ENCODE measurements at regions not wholly inside any gene's neighbourhood (a gene's known extent, or its start where the extent isn't known, plus 50 kb on each side); places are given as distances from the start of the nearest gene placed in this dataset.
"Not testable (repeated sequence)": the region's sequence is repeated elsewhere in the genome, so short reads cannot be mapped to it uniquely, and the experiment has no call there.

- Histone ChIP-seq H4K20me1 (ENCODE audit: low read length) (no peaks in the 10 kb centered on the region), H3K4me1 (ENCODE audit: insufficient read depth, low read length) (no peaks in the 10 kb centered on the region), H3K4me3 (ENCODE audit: low read length) (no peak overlapping the region), H3K36me3 (ENCODE audit: low read depth, low read length) (no peaks in the 10 kb centered on the region), H3K9ac (ENCODE audit: low read length) (no peak overlapping the region), H3K79me2 (ENCODE audit: low read length) (no peaks in the 10 kb centered on the region), H2AFZ (ENCODE audit: low read length) (no peak overlapping the region), H3K9me2 (replicated peaks; ENCODE audit: low read length) (no peaks in the 10 kb centered on the region), H3K4me2 (ENCODE audit: low read length) (no peak overlapping the region), H3K9me3 (ENCODE audit: low read length) (no peaks in the 10 kb centered on the region), H3F3A (ENCODE audit: low read length, unreplicated experiment) (no peaks in the 10 kb centered on the region), H3K27ac (ENCODE audit: low read length) (no peak overlapping the region), H3K27me3 (ENCODE audit: low read length) (no peaks in the 10 kb centered on the region)
- no peak for DNase-seq
- POLR2A ChIA-PET (ENCODE audit: unreplicated experiment): no interaction called here
- CTCF ChIA-PET: no interaction called here
- intact Hi-C loops (cut with micrococcal nuclease): no loop called here
- ATAC-seq: no peak
- no peak for TF ChIP-seq CTCF (conservative IDR thresholded peaks at IDR 0.05; ENCODE audit: low read depth, low read length)
- no peak for TF ChIP-seq EZH2 (IDR thresholded peaks at IDR 0.05; ENCODE audit: low read length, unreplicated experiment)
- no peak for TF ChIP-seq EZH2phosphoT487 (IDR thresholded peaks at IDR 0.05; ENCODE audit: borderline replicate concordance, low read length)
- no TSS peak for BruUV-seq (replicated peaks)
These were observed 711.5 kb downstream of the PCDH17 start for GRCh38 chr13:58343076-58343475.

GRCh38 chr13:58352100-58352499 lies 720.6 kb downstream of the PCDH17 start:
- H3K27me3 ChIP-seq (ENCODE audit: low read length); BruUV-seq (replicated peaks); intact Hi-C loops (cut with micrococcal nuclease); H3F3A ChIP-seq (ENCODE audit: low read length, unreplicated experiment); H3K9me2 ChIP-seq (replicated peaks; ENCODE audit: low read length); H3K9ac ChIP-seq (ENCODE audit: low read length); H3K4me3 ChIP-seq (ENCODE audit: low read length); H3K36me3 ChIP-seq (ENCODE audit: low read depth, low read length); DNase-seq; POLR2A ChIA-PET (ENCODE audit: unreplicated experiment); H3K4me2 ChIP-seq (ENCODE audit: low read length); H4K20me1 ChIP-seq (ENCODE audit: low read length); CTCF ChIA-PET; ATAC-seq; H3K79me2 ChIP-seq (ENCODE audit: low read length); H3K27ac ChIP-seq (ENCODE audit: low read length); H3K9me3 ChIP-seq (ENCODE audit: low read length); H3K4me1 ChIP-seq (ENCODE audit: insufficient read depth, low read length); H2AFZ ChIP-seq (ENCODE audit: low read length): not testable (repeated sequence)

GRCh38 chr13:58369936-58370335 lies 738.4 kb downstream of the PCDH17 start:
- Histone ChIP-seq H3K27me3 (ENCODE audit: low read length) (no peaks in the 10 kb centered on the region), H3K79me2 (ENCODE audit: low read length) (no peaks in the 10 kb centered on the region), H2AFZ (ENCODE audit: low read length) (no peak overlapping the region), H4K20me1 (ENCODE audit: low read length) (no peaks in the 10 kb centered on the region), H3K4me2 (ENCODE audit: low read length) (no peak overlapping the region), H3K9ac (ENCODE audit: low read length) (no peak overlapping the region), H3K4me1 (ENCODE audit: insufficient read depth, low read length) (no peaks in the 10 kb centered on the region), H3K27ac (ENCODE audit: low read length) (no peak overlapping the region), H3F3A (ENCODE audit: low read length, unreplicated experiment) (no peaks in the 10 kb centered on the region), H3K36me3 (ENCODE audit: low read depth, low read length) (no peaks in the 10 kb centered on the region), H3K9me2 (replicated peaks; ENCODE audit: low read length) (no peaks in the 10 kb centered on the region), H3K4me3 (ENCODE audit: low read length) (no peak overlapping the region), H3K9me3 (ENCODE audit: low read length) (no peaks in the 10 kb centered on the region)
- BruUV-seq (replicated peaks): no TSS peak
- DNase-seq: no peak
- ChIA-PET CTCF (no interaction called here), POLR2A (ENCODE audit: unreplicated experiment) (no interaction called here)
- intact Hi-C loops (cut with micrococcal nuclease): no loop called here
- TF ChIP-seq CTCF (conservative IDR thresholded peaks at IDR 0.05; ENCODE audit: low read depth, low read length) (no peak), EZH2phosphoT487 (IDR thresholded peaks at IDR 0.05; ENCODE audit: borderline replicate concordance, low read length) (no peak), EZH2 (IDR thresholded peaks at IDR 0.05; ENCODE audit: low read length, unreplicated experiment) (no peak)
- no peak for ATAC-seq
